Fibroblast of villous mesenchyme (primary cell): ENCODE measurements at regions not wholly inside any gene's neighbourhood (a gene's known extent, or its start where the extent isn't known, plus 50 kb on each side); places are given as distances from the start of the nearest gene placed in this dataset.

Source experiments
- DNase-seq: peaks from one replicate; pipeline ENCODE4 v3.0.0-alpha.2; 2010; ENCODE audit warnings: low read depth
- H3K4me3 ChIP-seq: 2 replicates; pipeline ENCODE4 v1.5.1; 2011; ENCODE audit warnings: low read depth, mild to moderate bottlenecking, low read length
- CTCF ChIP-seq: IDR thresholded peaks from 2 replicates; pipeline ENCODE4 v1.5.1; 2012; ENCODE audit warnings: low read depth, mild to moderate bottlenecking, low read length; ENCODE audit not compliant: insufficient read depth

- TF ChIP-seq CTCF, result no peak
- no peak for DNase-seq
- no peak overlapping the region for H3K4me3 ChIP-seq
Measured at GRCh38 chr10:128400564-128400963, 274.3 kb upstream of the MKI67 start.

GRCh38 chr10:128405450-128405849, 279.2 kb upstream of the MKI67 start:
- TF ChIP-seq CTCF, result no peak
- DNase-seq, result no peak
- H3K4me3 ChIP-seq, result no peak overlapping the region

GRCh38 chr10:128411643-128412042, 285.4 kb upstream of the MKI67 start:
- no peak for TF ChIP-seq CTCF
- no peak overlapping the region for H3K4me3 ChIP-seq
- DNase-seq, result no peak

GRCh38 chr10:128414568-128414967, 288.3 kb upstream of the MKI67 start:
- no peak overlapping the region for H3K4me3 ChIP-seq
- no peak for DNase-seq
- TF ChIP-seq CTCF, result no peak

- DNase-seq, result no peak
- no peak for TF ChIP-seq CTCF
- no peak overlapping the region for H3K4me3 ChIP-seq
Measured at GRCh38 chr10:128416231-128416630, 290.0 kb upstream of the MKI67 start.

GRCh38 chr10:128417826-128418225, 291.6 kb upstream of the MKI67 start:
- no peak for TF ChIP-seq CTCF
- no peak for DNase-seq
- no peak overlapping the region for H3K4me3 ChIP-seq

- no peak for DNase-seq
- no peak overlapping the region for H3K4me3 ChIP-seq
- no peak for TF ChIP-seq CTCF
Measured at GRCh38 chr10:128418819-128419218, 292.6 kb upstream of the MKI67 start.
